ENCODE measurements at regions not wholly inside any gene's neighbourhood (a gene's known extent, or its start where the extent isn't known, plus 50 kb on each side); places are given as distances from the start of the nearest gene placed in this dataset.

DNA sequence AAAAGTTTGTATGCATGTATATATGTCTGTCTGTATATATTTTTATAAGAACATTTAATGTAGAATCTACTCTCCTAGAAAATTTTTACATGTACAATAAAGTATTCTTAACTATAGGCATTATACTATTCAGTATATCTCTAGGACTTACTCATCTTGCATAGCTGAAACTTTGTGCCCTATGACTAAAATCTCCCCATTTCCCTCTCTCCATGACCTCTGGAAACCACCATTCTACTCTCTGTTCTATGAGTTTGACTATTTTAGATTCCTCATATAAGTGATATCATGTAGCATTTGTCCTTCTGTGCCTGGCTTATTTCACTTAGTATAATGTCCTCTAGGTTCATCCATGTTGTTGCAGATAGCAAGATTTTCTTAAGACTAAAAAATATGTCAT is 205.1 kb upstream of the SMLR1 start:
- TF ChIP-seq, protein P1, sequence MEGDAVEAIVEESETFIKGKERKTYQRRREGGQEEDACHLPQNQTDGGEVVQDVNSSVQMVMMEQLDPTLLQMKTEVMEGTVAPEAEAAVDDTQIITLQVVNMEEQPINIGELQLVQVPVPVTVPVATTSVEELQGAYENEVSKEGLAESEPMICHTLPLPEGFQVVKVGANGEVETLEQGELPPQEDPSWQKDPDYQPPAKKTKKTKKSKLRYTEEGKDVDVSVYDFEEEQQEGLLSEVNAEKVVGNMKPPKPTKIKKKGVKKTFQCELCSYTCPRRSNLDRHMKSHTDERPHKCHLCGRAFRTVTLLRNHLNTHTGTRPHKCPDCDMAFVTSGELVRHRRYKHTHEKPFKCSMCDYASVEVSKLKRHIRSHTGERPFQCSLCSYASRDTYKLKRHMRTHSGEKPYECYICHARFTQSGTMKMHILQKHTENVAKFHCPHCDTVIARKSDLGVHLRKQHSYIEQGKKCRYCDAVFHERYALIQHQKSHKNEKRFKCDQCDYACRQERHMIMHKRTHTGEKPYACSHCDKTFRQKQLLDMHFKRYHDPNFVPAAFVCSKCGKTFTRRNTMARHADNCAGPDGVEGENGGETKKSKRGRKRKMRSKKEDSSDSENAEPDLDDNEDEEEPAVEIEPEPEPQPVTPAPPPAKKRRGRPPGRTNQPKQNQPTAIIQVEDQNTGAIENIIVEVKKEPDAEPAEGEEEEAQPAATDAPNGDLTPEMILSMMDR (IDR thresholded peaks at IDR 0.05; ENCODE audit: insufficient read depth, low read length): no peak
- TF ChIP-seq, protein P2, sequence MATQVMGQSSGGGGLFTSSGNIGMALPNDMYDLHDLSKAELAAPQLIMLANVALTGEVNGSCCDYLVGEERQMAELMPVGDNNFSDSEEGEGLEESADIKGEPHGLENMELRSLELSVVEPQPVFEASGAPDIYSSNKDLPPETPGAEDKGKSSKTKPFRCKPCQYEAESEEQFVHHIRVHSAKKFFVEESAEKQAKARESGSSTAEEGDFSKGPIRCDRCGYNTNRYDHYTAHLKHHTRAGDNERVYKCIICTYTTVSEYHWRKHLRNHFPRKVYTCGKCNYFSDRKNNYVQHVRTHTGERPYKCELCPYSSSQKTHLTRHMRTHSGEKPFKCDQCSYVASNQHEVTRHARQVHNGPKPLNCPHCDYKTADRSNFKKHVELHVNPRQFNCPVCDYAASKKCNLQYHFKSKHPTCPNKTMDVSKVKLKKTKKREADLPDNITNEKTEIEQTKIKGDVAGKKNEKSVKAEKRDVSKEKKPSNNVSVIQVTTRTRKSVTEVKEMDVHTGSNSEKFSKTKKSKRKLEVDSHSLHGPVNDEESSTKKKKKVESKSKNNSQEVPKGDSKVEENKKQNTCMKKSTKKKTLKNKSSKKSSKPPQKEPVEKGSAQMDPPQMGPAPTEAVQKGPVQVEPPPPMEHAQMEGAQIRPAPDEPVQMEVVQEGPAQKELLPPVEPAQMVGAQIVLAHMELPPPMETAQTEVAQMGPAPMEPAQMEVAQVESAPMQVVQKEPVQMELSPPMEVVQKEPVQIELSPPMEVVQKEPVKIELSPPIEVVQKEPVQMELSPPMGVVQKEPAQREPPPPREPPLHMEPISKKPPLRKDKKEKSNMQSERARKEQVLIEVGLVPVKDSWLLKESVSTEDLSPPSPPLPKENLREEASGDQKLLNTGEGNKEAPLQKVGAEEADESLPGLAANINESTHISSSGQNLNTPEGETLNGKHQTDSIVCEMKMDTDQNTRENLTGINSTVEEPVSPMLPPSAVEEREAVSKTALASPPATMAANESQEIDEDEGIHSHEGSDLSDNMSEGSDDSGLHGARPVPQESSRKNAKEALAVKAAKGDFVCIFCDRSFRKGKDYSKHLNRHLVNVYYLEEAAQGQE (IDR thresholded peaks at IDR 0.05; ENCODE audit: insufficient replicate concordance, low read depth): no peak
- no peak for TF ChIP-seq GABPA (IDR thresholded peaks at IDR 0.05; ENCODE audit: low read depth)
